HG03045 (cell line): ENCODE measurements at regions not wholly inside any gene's neighbourhood (a gene's known extent, or its start where the extent isn't known, plus 50 kb on each side); places are given as distances from the start of the nearest gene placed in this dataset.
"Not testable (repeated sequence)": the region's sequence is repeated elsewhere in the genome, so short reads cannot be mapped to it uniquely, and the experiment has no call there.

Experiments used
- ATAC-seq: cut with Tn5 transposase; IDR thresholded peaks from one replicate; pipeline ENCODE4 v1.9.1; 2021; ENCODE audit warnings: mild to moderate bottlenecking, moderate library complexity; ENCODE audit not compliant: unreplicated experiment

- ATAC-seq, result no peak
Observed at GRCh38 chr2:142509401-142509800, 368.1 kb upstream of the KYNU start.

- no peak for ATAC-seq
Observed at GRCh38 chr2:142504754-142505153, 372.7 kb upstream of the KYNU start.

GRCh38 chr2:142502402-142502801 lies 371.6 kb upstream of the LRP1B start:
- ATAC-seq, result no peak

- no peak for ATAC-seq
Observed at GRCh38 chr2:142495141-142495540, 364.3 kb upstream of the LRP1B start.

- not testable (repeated sequence) for ATAC-seq
Observed at GRCh38 chr2:142489631-142490030, 358.8 kb upstream of the LRP1B start.

- ATAC-seq, result no peak
Observed at GRCh38 chr2:142484111-142484510, 353.3 kb upstream of the LRP1B start.

GRCh38 chr2:142483653-142484052 lies 352.8 kb upstream of the LRP1B start:
- ATAC-seq, result no peak

- no peak for ATAC-seq
Observed at GRCh38 chr2:142478206-142478605, 347.4 kb upstream of the LRP1B start.

GRCh38 chr2:142472382-142472781 lies 341.6 kb upstream of the LRP1B start:
- no peak for ATAC-seq

GRCh38 chr2:142467321-142467720 lies 336.5 kb upstream of the LRP1B start:
- no peak for ATAC-seq

- no peak for ATAC-seq
Observed at GRCh38 chr2:142463047-142463446, 332.2 kb upstream of the LRP1B start.

- no peak for ATAC-seq
Observed at GRCh38 chr2:142462306-142462705, 331.5 kb upstream of the LRP1B start.

- no peak for ATAC-seq
Observed at GRCh38 chr2:142445551-142446072, 314.8 kb upstream of the LRP1B start.

GRCh38 chr2:142445023-142445422 lies 314.2 kb upstream of the LRP1B start:
- ATAC-seq, result no peak

GRCh38 chr2:142435847-142436246 lies 305.0 kb upstream of the LRP1B start:
- ATAC-seq, result no peak

GRCh38 chr2:142426064-142426463 lies 295.2 kb upstream of the LRP1B start:
- no peak for ATAC-seq

- ATAC-seq, result no peak
Observed at GRCh38 chr2:142425551-142425950, 294.7 kb upstream of the LRP1B start.

- no peak for ATAC-seq
Observed at GRCh38 chr2:142423603-142424002, 292.8 kb upstream of the LRP1B start.

GRCh38 chr2:142422769-142423168 lies 292.0 kb upstream of the LRP1B start:
- ATAC-seq, result no peak

GRCh38 chr2:142422041-142422440 lies 291.2 kb upstream of the LRP1B start:
- no peak for ATAC-seq

- ATAC-seq, result not testable (repeated sequence)
Observed at GRCh38 chr2:142418699-142419098, 287.9 kb upstream of the LRP1B start.

GRCh38 chr2:142416996-142417395 lies 286.2 kb upstream of the LRP1B start:
- ATAC-seq, result no peak

- ATAC-seq, result no peak
Observed at GRCh38 chr2:142415461-142415860, 284.6 kb upstream of the LRP1B start.

- no peak for ATAC-seq
Observed at GRCh38 chr2:142398212-142398611, 267.4 kb upstream of the LRP1B start.
